B cell (primary cell): ENCODE measurements at regions not wholly inside any gene's neighbourhood (a gene's known extent, or its start where the extent isn't known, plus 50 kb on each side); places are given as distances from the start of the nearest gene placed in this dataset.
"Not testable (repeated sequence)": the region's sequence is repeated elsewhere in the genome, so short reads cannot be mapped to it uniquely, and the experiment has no call there.

ENCODE experiments used
- CTCF ChIP-seq: fragments of 200-600 bp; IDR thresholded peaks from one replicate; pipeline ENCODE4 v1.8.0; 2022; ENCODE audit warnings: antibody characterized with exemption, mild to moderate bottlenecking
- EZH2 ChIP-seq: IDR thresholded peaks from 2 replicates; pipeline ENCODE4 v1.6.1; 2012; ENCODE audit warnings: borderline replicate concordance, low read depth, mild to moderate bottlenecking, moderate library complexity, low read length; ENCODE audit not compliant: insufficient read depth, poor library complexity, severe bottlenecking

GRCh38 chr5:13335026-13335425, 609.5 kb downstream of the DNAH5 start:
- TF ChIP-seq CTCF, EZH2: not testable (repeated sequence)
